HG03066 (cell line): ENCODE measurements at regions not wholly inside any gene's neighbourhood (a gene's known extent, or its start where the extent isn't known, plus 50 kb on each side); places are given as distances from the start of the nearest gene placed in this dataset.
A peak's percentile ranks its signal among the peaks of the same experiment; 100 is the strongest.

Experiments
- ATAC-seq: cut with Tn5 transposase; IDR thresholded peaks from one replicate; pipeline ENCODE4 v1.9.1; 2021; ENCODE audit warnings: low read depth; ENCODE audit not compliant: unreplicated experiment

GRCh38 chr9:13677801-13678200 is 398.3 kb upstream of the MPDZ start:
- no peak for ATAC-seq

GRCh38 chr9:13675638-13676000 is 396.1 kb upstream of the MPDZ start:
- no peak for ATAC-seq

GRCh38 chr9:13674926-13675637 is 395.6 kb upstream of the MPDZ start:
- no peak for ATAC-seq

- no peak for ATAC-seq
Measured at GRCh38 chr9:13673348-13673747, 393.9 kb upstream of the MPDZ start.

GRCh38 chr9:13665418-13666066 is 386.1 kb upstream of the MPDZ start:
- ATAC-seq, result no peak

- peak; percentile 74 for ATAC-seq
Measured at GRCh38 chr9:13661014-13661413, 381.5 kb upstream of the MPDZ start.

GRCh38 chr9:13651969-13652663 is 372.6 kb upstream of the MPDZ start:
- ATAC-seq, result no peak

- no peak for ATAC-seq
Measured at GRCh38 chr9:13651526-13651925, 372.0 kb upstream of the MPDZ start.

- ATAC-seq, result no peak
Measured at GRCh38 chr9:13648676-13649075, 369.2 kb upstream of the MPDZ start.

GRCh38 chr9:13648068-13648467 is 368.6 kb upstream of the MPDZ start:
- no peak for ATAC-seq

GRCh38 chr9:13646500-13647021 is 367.1 kb upstream of the MPDZ start:
- no peak for ATAC-seq

GRCh38 chr9:13645557-13645956 is 366.1 kb upstream of the MPDZ start:
- ATAC-seq, result no peak

- ATAC-seq, result no peak
Measured at GRCh38 chr9:13644675-13645074, 365.2 kb upstream of the MPDZ start.

GRCh38 chr9:13642646-13643045 is 363.2 kb upstream of the MPDZ start:
- no peak for ATAC-seq

GRCh38 chr9:13629067-13629466 is 349.6 kb upstream of the MPDZ start:
- ATAC-seq, result no peak

GRCh38 chr9:13628526-13628925 is 349.0 kb upstream of the MPDZ start:
- no peak for ATAC-seq

- ATAC-seq, result no peak
Measured at GRCh38 chr9:13627502-13627901, 348.0 kb upstream of the MPDZ start.

- ATAC-seq, result no peak
Measured at GRCh38 chr9:13627071-13627470, 347.6 kb upstream of the MPDZ start.

GRCh38 chr9:13626601-13627000 is 347.1 kb upstream of the MPDZ start:
- ATAC-seq, result no peak

- no peak for ATAC-seq
Measured at GRCh38 chr9:13621872-13622564, 342.5 kb upstream of the MPDZ start.

- ATAC-seq, result no peak
Measured at GRCh38 chr9:13616491-13617035, 337.1 kb upstream of the MPDZ start.
